Right ventricle myocardium superior (tissue), 1 donor: ENCODE measurements at regions not wholly inside any gene's neighbourhood (a gene's known extent, or its start where the extent isn't known, plus 50 kb on each side); places are given as distances from the start of the nearest gene placed in this dataset.

ENCODE experiments used
- ATAC-seq: fragments of 200-7000 bp; cut with Tn5 transposase; one replicate; pipeline ENCODE4 v1.9.1; 2020; ENCODE audit warnings: mild to moderate bottlenecking; ENCODE audit not compliant: poor library complexity
- DNase-seq: peaks from one replicate; pipeline ENCODE4 v3.0.0-alpha.2; 2020
- intact Hi-C: fragments of 100-400 bp; cut with DNase I; formaldehyde crosslinking; loops from one replicate; pipeline ENCODE4 v1.11.2; 2022
- donor health status: DM: no; HTN: yes; CAD: no; lungs with severe emphysema.

- DNase-seq, result no peak
- intact Hi-C loops, result no loop called here
- ATAC-seq, result no peak
These were observed 110.9 kb upstream of the ATP2B2 start for GRCh38 chr3:10616321-10616720.

DNA sequence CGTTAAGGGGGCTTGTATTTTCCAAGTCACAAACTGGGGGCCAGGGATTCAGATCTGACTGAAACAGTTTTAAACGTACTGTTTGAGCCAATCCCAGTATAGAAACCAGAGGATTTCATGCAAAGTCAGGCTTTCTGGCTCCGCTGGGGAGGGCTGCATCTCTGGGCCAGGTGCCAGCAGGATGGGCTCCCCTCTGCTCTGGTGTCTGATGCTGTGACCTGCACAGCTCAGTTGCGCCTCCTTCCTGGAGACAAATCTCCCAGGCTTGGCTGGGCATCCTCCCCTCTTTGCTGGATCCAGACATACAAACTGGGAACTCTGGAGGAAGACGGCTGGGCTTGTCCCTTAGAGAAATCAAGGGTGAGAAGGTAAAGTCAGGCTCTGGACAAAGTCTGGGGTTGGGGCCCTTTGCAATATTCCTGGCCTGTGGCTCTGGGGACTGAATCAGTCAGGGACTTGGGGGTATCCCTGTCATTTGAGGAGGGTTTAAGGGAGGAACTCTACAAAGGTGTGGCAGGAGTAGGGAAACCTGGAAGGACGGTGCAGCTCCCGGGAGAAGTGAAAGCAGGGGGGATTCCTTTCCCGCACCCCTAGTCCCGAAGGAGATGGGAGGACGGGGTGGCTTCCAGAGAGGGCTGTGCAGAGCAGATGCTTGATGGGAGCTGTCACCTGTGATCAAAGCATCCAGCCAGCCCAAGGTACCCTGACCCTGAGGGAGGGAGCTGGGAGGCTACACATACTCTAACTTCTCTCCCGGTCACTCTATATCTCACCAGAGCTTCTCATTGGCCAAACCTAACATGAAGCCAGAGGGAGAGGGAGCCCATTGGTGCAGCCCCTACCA, 114.8 kb upstream of the ATP2B2 start:
- DNase-seq, result no peak
- ATAC-seq, result no peak
- intact Hi-C loops, result no loop called here

- intact Hi-C loops, result no loop called here
- ATAC-seq, result no peak
- no peak for DNase-seq
These were observed 115.4 kb upstream of the ATP2B2 start for GRCh38 chr3:10620833-10621082.

DNA sequence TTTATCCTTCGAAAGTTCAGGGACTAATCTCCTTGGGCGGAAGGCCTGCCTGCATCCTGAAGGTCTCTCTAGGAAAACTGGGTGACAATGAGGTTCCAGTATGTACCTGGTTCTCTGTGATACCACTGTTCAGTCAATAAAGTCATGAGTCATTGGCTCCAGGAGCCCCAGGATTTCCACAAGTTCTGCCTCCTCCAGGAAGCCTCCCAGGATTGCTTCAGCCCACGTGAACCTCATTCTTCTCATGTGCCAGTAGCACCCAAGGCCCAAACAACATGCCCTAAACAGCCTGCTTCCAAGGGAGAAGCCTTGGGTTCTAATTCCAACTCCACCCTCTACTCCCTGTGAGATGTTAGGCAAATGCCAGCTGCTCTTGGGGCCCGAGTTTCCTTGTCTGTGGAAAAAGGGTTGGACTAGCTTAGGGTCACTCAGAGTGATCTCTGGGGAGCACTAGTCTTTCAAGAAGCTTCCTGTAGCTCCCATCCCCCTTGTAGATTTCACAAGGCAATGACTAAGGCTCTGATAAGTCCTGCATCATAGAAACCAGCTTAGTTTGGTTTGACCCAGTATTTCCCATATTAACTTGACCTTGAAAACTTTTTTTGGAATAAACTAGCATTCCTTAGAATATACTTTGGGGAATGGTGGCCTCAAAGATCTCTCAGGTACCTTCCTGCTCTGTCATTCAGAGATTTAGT, 118.3 kb upstream of the ATP2B2 start:
- ATAC-seq, result no peak
- DNase-seq, result no peak
- intact Hi-C loops, result no loop called here

GRCh38 chr3:10625323-10625722, 119.9 kb upstream of the ATP2B2 start:
- no peak for DNase-seq
- ATAC-seq, result no peak
- intact Hi-C loops, result no loop called here

GRCh38 chr3:10627884-10628572, 122.6 kb upstream of the ATP2B2 start:
- no peak for DNase-seq
- intact Hi-C loops, result no loop called here

DNA sequence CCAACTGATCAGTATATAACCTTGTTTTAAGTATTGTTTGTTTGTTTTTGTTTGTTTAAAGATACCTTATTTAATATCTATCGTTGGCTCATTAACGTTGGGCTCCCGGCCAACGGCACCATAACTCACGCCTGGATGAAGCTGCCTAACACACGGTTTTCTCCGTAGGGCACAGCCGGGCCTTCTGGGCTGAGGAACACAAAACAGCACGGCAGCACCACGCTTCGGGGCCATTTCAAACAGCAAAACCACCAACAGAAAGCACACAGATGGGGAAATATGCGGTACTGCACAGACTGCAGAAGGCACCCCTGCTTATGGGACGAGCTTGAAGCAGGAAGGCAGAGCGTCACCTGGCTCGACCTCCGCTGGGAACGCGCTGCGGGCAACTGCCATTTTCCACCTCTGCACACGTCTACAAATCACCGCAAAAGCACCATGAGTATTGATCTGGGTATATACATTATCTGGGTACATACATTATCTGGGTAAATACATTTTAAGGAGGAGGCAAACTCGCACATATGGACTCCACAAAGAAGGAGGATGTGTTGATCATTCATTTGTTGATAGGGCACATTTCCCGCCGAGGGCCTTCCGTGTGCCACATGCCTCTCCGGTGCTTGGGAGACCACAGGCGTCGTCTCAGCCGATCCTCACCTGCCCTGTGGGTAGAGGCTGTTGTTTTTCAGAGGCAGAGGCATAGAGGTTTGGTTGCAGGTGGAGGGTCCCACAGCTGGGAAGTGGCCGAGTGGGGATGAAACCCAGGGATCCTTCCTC, 123.7 kb upstream of the ATP2B2 start:
- ATAC-seq (no peak), DNase-seq (no peak)
- intact Hi-C loops, result no loop called here

More at GRCh38 chr3:10627884-10628572, 122.6 kb upstream of the ATP2B2 start:
- ATAC-seq, result no peak

- intact Hi-C loops, result no loop called here
- no peak for ATAC-seq
- no peak for DNase-seq
These were observed 124.3 kb upstream of the ATP2B2 start for GRCh38 chr3:10629671-10630040.

DNA sequence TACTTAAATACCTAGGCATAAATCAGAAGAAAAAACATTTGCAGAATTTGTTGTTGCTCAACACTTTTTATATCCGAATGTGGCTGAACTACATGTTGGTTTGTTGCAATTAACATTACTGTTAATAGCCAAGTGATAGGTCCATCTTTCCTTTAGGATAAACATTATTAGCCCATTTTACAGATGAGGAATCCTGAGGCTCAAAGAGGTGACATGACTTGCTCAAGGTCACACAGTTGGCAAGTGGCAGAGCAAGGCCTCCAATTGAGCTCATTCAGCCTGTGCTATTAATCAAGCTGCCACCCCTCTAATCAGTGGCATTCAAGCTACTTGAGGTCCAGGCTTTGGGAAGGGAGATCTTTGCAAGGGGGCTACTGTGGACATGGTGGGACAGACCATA, 125.8 kb upstream of the ATP2B2 start:
- intact Hi-C loops, result no loop called here
- DNase-seq, result no peak
- no peak for ATAC-seq

DNA sequence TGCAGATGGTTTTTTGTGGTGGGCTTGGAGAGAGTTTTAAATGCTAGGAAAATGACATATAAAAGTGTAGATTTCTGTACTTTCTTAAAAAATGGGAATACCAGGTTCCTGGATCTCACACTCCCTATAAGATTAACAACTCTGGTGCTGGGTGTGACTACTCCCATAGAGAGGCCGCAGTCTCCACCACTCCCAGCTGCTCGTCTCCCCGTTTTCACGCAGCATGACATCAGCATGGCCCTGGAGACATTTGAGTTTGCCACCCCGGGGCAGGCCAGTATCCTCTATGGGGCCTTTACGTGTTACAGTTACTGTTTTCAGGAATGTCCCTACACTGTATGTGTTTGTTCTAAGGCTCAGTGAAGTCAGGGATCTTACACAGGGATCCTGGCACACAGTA, 126.7 kb upstream of the ATP2B2 start:
- intact Hi-C loops, result no loop called here
- DNase-seq, result no peak
- no peak for ATAC-seq

GRCh38 chr3:10632741-10633140, 127.4 kb upstream of the ATP2B2 start:
- no peak for DNase-seq
- intact Hi-C loops, result no loop called here
- no peak for ATAC-seq

DNA sequence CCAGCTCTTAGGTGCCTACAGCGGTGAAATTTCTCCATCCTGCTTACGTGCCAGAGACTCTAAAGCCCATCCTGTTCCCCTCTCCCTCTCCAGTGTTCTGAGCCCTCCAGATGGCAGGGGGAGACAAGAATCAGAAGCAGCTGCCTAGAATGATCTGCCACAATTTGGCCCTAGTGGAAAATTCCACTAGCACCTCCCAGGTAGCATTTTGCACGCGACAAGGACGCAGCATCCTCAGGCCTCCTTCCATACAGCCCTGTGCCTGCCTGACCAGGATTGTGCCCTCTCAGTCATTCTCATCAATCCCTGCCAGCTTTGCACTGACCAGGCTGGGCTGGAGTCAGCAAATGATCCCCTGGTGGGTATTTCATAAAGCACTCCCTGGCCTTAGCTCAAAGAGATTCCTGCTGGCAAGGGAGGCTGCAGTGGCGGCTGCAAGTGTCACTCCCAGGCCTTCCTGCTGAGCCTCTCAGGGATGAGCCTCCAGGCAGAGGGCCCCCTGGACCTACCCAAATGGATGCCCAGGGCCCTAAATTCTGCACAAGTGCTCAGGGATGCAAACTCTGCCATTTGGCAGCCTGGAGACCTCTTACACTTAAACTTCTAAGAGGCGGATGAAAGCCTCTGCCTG, 130.2 kb upstream of the ATP2B2 start:
- intact Hi-C loops, result no loop called here
- no peak for ATAC-seq
- no peak for DNase-seq

- intact Hi-C loops, result no loop called here
- no peak for ATAC-seq
- no peak for DNase-seq
These were observed 132.0 kb upstream of the ATP2B2 start for GRCh38 chr3:10637342-10637741.

GRCh38 chr3:10638466-10638865, 133.1 kb upstream of the ATP2B2 start:
- intact Hi-C loops, result no loop called here
- ATAC-seq (no peak), DNase-seq (no peak)

DNA sequence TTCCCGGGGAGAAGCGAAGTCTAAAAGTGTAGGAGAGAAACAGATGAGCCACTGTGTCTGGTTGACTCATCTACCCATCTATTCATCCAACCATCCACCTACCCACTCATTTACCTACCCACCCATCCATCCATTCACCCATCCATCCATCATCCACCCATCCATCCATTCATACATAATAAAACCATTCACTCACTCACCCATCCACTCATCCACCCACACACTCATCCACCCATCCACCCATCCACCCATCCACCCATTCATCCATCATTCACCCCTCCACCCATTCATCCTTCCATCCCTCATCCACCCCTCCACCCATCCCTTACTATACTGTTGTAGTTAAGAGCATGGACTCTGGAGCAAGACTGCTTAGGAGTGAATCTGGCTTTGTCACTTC, 136.4 kb upstream of the ATP2B2 start:
- intact Hi-C loops, result no loop called here
- ATAC-seq (no peak), DNase-seq (no peak)

GRCh38 chr3:10644189-10644588, 138.8 kb upstream of the ATP2B2 start:
- ATAC-seq (no peak), DNase-seq (no peak)
- intact Hi-C loops, result no loop called here

- DNase-seq (no peak), ATAC-seq (no peak)
- intact Hi-C loops, result no loop called here
These were observed 140.4 kb upstream of the ATP2B2 start for GRCh38 chr3:10645800-10646199.

GRCh38 chr3:10646531-10647335, 141.3 kb upstream of the ATP2B2 start:
- intact Hi-C loops, result no loop called here
- DNase-seq (no peak), ATAC-seq (no peak)
